22Rv1 (cell line): ENCODE measurements at regions not wholly inside any gene's neighbourhood (a gene's known extent, or its start where the extent isn't known, plus 50 kb on each side); places are given as distances from the start of the nearest gene placed in this dataset.

Source experiments
- ZFX ChIP-seq: fragments of 450-650 bp; IDR thresholded peaks from 2 replicates; pipeline ENCODE4 v1.6.1; 2017; ENCODE audit warnings: antibody characterized with exemption, borderline replicate concordance
- TF ChIP-seq, protein P1 (sequence below): fragments of 450-650 bp; IDR thresholded peaks from 2 replicates; pipeline ENCODE4 v1.5.1; 2017; ENCODE audit warnings: mild to moderate bottlenecking

DNA sequence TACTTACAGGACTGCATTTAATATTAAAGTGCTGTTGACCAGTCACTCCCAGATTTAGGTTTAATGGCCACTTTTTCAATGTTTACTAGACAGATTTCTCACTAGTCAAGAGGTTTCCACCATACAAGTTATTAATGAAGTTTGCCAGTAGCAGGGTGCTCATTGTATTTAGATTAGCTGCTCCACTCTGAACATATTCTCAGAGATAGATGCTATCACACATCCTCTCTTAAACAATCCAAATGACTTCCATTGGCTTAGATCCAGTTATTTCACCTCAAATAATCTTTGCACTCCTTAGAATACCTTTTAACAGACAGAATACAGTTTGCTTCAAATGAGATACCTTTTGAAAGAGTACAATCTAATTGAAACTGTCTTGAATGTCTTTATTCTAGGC lies 276.1 kb downstream of the HDGFL1 start:
- TF ChIP-seq, protein P1, sequence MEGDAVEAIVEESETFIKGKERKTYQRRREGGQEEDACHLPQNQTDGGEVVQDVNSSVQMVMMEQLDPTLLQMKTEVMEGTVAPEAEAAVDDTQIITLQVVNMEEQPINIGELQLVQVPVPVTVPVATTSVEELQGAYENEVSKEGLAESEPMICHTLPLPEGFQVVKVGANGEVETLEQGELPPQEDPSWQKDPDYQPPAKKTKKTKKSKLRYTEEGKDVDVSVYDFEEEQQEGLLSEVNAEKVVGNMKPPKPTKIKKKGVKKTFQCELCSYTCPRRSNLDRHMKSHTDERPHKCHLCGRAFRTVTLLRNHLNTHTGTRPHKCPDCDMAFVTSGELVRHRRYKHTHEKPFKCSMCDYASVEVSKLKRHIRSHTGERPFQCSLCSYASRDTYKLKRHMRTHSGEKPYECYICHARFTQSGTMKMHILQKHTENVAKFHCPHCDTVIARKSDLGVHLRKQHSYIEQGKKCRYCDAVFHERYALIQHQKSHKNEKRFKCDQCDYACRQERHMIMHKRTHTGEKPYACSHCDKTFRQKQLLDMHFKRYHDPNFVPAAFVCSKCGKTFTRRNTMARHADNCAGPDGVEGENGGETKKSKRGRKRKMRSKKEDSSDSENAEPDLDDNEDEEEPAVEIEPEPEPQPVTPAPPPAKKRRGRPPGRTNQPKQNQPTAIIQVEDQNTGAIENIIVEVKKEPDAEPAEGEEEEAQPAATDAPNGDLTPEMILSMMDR, result no peak
- TF ChIP-seq ZFX, result no peak
